Central memory CD4-positive, alpha-beta T cell (primary cell): ENCODE measurements at regions not wholly inside any gene's neighbourhood (a gene's known extent, or its start where the extent isn't known, plus 50 kb on each side); places are given as distances from the start of the nearest gene placed in this dataset.
"Not testable (repeated sequence)": the region's sequence is repeated elsewhere in the genome, so short reads cannot be mapped to it uniquely, and the experiment has no call there.

Experiments
- DNase-seq: peaks from one replicate; pipeline ENCODE4 v3.0.0; 2022

DNA sequence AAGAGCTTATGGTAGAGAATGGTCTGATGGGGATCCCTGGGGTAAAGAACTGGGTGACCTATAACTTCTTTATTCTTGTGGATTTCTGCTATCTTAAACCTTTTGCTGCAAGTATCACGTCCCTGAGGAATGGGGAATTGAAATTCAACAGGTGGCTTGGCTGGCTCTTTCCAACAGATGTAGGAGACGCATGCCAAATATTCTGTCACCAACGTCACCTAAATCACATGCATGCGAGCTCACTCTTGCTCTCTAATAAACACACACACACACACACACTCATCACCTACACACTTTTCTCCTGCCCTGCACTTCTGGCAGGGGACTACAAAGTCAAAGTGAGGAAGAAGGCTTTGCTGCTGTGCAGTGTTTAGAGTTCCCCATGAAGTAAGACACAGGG lies 145.8 kb upstream of the NECTIN3 start:
- DNase-seq, result no peak

DNA sequence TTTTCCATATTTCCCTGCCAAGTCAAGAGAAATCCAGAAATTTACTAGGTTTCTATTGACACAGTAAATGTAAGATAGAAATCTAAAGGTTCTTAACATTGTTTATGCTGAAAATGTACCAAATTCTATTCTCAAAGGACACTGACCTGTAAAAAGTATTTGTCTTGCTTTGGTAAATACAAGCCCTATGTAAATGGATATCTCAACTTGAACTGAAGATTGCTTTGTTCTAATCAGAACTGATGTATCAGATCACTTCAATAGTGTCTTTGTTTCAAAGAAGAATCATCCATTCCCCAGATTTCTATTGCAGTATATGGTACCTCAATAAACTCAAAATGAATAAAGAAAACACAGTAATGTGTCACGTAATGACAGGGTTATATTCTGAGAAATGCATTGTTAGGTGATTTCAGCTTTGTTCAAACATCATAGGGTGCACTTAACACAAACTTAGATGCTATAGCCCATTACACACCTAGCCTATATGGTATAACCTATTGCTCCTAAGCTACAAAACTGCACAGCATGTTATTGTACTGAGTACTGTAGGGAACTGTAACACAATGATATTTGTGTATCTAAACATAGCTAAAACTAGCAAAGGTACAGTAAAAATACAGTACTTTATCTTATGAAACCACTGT lies 143.5 kb upstream of the NECTIN3 start:
- DNase-seq, result no peak

GRCh38 chr3:110929816-110930215 lies 141.8 kb upstream of the NECTIN3 start:
- DNase-seq, result no peak

DNA sequence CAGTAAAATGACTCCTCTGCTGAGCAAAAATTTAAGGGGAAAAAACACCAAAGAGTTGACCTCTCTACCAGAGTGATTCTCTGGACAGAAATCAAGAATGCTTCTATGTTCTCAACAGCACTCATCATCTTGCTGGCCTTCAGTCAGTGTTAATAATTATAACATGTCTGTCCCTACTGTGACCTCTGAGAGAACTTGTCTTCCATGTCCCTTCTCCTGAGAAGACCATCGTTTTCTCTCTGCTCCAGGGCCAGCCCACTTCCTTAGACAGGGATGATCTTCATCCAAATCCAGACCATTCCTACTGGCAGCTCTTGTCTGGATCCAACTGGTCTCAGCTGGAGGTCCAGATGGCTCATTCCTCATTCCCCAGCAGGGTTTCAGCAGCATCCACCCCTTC lies 139.0 kb upstream of the NECTIN3 start:
- DNase-seq, result no peak

GRCh38 chr3:110933821-110934426 lies 137.7 kb upstream of the NECTIN3 start:
- DNase-seq, result no peak

- no peak for DNase-seq
Measured at GRCh38 chr3:110938629-110939028, 133.0 kb upstream of the NECTIN3 start.

DNA sequence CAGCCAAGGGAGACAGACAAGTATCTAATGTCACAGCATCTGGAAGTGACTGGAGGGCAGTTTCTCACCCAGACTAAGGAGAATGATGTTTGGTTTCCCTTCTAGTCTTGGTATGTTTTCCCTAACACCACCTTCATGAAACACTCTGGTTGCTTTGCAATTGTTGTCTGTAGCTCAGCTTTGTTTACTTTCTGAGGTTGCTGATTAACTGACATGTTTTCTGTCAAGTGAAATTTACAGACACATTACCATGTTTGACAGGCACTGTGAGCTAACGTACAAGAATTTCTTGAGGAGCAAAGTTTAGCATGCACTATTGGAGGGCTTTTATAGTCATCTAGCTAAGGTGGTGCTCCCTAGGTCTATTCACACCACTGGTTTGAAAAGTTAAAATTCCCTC lies 131.6 kb upstream of the NECTIN3 start:
- DNase-seq, result no peak

GRCh38 chr3:110944782-110945181 lies 126.8 kb upstream of the NECTIN3 start:
- DNase-seq, result no peak

DNA sequence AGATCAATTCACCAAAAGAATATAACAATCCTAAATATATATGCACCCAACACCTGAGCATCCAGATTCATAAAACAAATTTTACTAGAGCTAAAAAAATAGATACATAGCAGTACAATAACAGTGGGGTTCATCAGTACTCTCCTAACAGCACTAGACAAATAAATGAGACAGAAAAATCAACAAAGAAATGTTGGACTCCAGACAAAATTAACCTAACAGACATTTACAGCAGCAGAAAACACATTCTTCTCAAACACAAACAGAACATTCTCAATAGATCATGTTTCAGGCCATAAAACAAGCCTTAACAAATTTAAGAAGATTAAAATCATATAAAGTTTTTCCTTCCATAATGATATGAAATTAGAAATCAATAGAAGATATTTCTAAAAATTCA lies 124.8 kb upstream of the NECTIN3 start:
- no peak for DNase-seq

GRCh38 chr3:110949194-110949593 lies 122.4 kb upstream of the NECTIN3 start:
- DNase-seq, result not testable (repeated sequence)

- no peak for DNase-seq
Measured at GRCh38 chr3:110955301-110955880, 116.2 kb upstream of the NECTIN3 start.

DNA sequence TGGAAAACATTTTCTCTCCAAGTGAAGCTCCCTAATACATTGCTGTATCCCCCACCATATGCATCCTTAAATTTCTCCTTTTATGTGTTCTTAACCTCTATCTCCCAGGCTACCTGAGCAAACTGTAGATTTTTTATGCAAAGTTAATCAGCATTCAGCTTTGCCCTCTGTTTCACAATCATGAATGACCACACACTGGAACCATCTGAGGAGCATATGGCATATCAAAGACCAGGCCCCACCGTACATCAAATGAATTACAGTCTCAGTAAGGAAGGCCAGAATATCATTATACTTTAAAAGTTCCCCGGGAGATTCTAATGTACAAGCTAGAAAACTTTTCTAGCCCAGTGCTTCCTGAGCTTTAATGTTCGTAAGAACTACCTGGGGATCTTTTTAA lies 115.5 kb upstream of the NECTIN3 start:
- DNase-seq, result no peak

DNA sequence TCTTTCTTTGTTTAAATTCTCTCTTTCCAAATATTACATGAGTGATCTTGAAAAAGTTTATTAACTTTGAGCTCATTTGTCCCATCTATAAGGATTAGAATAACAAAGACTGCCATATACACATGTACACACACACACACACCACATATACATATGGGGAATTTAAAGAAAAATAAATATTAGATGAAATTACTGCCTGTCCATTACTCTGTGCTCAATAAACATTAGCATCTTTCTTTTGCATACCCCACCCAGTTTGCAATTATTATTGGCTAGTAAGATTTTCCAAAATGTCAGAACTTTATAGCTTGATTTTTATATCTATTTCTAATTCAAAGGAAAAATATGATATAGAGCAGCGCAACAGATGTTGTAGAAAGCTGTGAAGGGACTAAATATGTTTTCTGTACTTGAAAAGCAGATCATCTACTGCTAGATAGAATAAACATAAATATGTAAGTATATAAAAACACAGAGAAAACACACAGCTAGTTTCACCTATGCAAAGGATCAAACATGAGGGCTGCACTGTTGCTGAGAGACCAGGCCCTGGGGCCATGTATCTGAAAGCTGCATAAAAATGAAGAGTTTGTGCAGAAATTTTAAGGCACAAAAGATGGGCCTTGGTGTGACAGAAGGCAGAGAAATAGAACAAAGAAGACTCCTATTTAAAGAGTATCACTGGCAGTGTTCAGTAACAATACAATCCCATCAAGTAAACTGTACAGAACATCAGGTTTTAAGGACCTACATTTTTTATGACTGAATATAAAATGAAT lies 114.2 kb upstream of the NECTIN3 start:
- DNase-seq, result no peak

DNA sequence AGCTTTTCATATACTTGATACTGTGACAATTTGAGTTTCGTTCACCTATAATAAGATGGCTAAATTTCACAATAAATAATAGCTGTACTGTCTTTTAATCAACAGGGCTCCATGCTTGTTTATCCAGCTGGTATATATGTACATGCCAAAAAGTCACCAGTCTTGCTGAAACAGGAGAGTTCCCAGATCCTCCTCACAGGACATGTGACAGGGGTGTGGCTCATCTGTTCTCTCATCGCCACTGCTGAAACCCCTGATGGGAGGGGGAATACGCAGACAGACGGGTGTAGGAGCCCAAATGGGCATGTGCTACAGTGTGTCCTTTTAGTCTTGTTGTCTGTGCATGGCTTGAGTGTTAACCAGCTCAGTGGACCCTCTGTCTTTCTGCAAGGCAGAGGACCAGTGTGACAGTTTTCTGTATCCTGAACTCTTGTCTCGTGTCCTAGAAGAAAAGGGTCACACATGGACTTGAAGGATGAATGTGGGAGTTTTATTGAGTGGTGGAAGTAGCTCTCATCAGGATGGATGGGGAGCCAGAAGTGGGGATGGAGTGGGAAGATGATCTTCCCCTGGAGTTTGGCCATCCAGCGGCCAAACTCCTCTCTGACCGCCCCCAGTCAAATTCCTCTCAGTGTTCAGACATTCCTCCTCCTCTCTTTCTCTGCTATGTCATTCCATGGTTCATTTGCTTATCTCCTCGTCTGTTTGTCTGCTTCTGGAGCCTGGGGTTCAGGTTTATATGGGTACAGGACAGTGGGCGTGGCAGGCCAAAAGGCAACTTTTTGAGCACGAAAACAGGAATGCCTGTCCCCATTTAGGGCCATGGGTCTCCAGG lies 113.1 kb upstream of the NECTIN3 start:
- no peak for DNase-seq

DNA sequence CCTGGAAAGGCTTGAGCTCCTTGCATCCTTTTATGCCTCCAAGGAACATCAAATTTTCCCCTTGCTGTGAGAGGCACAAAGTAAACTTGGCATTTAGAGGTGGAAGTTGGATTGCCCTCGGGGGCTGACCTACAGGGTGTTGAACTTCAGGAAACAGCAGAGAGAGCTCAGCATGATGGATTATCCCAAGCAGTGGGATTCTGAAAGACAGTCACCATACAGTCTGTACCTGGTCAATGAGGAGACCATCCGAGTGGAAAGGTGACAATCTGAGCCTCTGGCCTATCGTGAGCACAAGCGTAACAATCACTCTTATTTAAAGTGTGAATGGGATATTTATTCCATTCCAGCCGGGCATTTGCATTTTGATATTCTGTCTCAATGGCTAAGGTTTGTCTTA lies 105.6 kb upstream of the NECTIN3 start:
- no peak for DNase-seq

DNA sequence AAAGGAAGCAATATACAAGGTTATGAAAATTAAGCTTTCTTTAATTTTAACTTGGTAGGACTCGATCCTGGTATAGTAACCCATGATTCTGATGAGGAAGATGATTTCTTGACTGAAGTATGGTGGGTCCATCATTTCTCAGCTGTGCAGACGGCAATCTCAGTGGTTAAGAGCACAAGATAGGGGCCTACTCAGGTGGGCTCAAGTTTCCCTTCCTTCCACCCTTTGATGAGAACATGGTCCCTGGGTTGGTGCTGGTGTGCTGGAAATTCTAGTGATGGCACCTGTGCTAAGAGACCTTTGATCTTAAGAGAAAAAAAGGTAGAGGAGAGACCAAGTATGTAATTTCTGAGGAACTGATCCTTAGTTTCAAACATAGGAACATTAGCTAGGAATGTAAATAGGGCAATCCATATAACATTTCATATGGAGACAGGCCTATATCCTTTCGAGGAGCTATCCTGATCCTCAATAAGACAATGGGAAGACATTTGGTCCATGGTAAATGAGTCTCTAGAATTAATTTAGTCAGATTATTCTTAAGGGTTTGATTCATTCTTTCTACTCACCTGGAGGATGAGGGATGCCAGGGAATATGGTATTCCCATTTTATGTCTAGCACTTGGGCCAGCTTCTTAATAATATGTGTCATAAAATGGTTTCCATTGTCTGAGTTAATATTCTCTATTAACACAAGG lies 104.5 kb upstream of the NECTIN3 start:
- no peak for DNase-seq

GRCh38 chr3:110968076-110968475 lies 103.5 kb upstream of the NECTIN3 start:
- no peak for DNase-seq

- no peak for DNase-seq
Measured at GRCh38 chr3:110969229-110970211, 102.1 kb upstream of the NECTIN3 start.

DNA sequence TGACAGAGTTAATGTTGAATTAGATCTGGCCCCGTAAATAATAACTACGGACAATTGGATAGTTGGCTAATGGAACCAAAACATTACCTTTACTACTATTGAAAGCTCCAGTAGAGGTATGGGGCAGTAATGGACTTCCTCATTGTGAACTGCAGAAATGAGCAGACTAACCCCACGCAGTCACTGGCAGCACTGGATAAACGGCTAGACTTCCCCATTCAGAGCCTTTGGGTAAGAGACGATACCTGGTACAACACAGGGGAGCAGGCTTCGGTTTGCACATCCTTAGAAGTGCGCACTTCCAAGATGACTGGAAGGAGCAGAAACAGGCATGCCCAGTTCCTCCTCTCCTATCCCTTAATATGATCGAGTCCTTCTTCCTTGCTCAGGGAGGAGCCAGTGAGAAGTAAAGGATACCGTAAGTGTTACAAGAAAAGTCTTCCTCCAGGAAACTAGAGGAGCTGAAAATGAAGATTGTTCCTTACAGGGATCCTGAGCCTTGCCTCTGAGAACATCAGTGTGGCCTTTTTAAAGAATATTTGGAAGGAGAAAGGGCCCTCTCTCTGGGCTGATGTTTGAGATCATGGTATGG lies 100.5 kb upstream of the NECTIN3 start:
- no peak for DNase-seq

- DNase-seq, result no peak
Measured at GRCh38 chr3:110973263-110973895, 98.2 kb upstream of the NECTIN3 start.
